ENCODE measurements at regions not wholly inside any gene's neighbourhood (a gene's known extent, or its start where the extent isn't known, plus 50 kb on each side); places are given as distances from the start of the nearest gene placed in this dataset.

DNA sequence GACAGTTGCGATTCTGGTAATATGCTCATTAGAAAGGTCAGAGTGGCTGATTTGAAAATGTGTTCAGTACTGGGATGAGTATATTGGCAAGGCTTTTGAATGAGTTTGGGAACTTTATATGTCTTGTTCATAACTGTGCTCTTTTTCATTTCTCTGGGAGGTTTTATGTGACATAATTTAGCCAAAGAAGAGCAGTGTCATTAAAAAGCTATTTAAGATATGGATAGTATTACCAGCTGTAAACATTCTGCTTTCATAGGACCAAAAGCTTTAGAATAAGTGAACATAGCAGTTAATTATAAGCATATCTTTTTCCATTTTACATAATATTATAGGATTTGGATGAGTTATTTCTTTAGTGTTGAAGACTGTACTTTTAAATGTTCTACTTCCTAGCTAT, 260.4 kb downstream of the TTC6 start:
- Histone ChIP-seq H3K36me3 (ENCODE audit: control insufficient read depth in 2 of 2, extremely low read depth in 1 of 2, insufficient read depth in 2 of 2, low read length in 2 of 2) (no peaks in the 10 kb centered on the region), H2AFZ (ENCODE audit: low read depth, low read length) (no peak overlapping the region), H3K27ac (ENCODE audit: insufficient read depth, low read depth, low read length) (no peak overlapping the region), H3K79me2 (ENCODE audit: control insufficient read depth, insufficient read depth, low read length) (no peaks in the 10 kb centered on the region), H4K20me1 (replicated peaks; ENCODE audit: control insufficient read depth, extremely low read depth, insufficient read depth, low read length) (no peaks in the 10 kb centered on the region), H3K4me2 (ENCODE audit: insufficient read depth, low read length) (no peak overlapping the region), H3K9me3 (replicated peaks; ENCODE audit: control insufficient read depth, insufficient read depth, low read length) (no peaks in the 10 kb centered on the region), H3K27me3 (ENCODE audit: control insufficient read depth in 2 of 2, insufficient read depth in 2 of 2, low read length in 2 of 2) (peaks cover 0 to 2% of the 10 kb centered on the region in 2 experiments), H3K4me3 (replicated peaks in 1 of 3; ENCODE audit: insufficient read depth in 1 of 3, low read depth in 1 of 3, low read length in 3 of 3) (no peak overlapping the region), H3K9ac (replicated peaks; ENCODE audit: extremely low read depth, insufficient read depth, low read length) (no peak overlapping the region), H3K9me1 (replicated peaks; ENCODE audit: control insufficient read depth, extremely low read depth, insufficient read depth, low read length) (no peaks in the 10 kb centered on the region), H3K4me1 (ENCODE audit: control insufficient read depth, extremely low read depth, insufficient read depth, low read length) (no peaks in the 10 kb centered on the region)
- DNase-seq (ENCODE audit: low read depth, low spot score) (no peak), FAIRE-seq (no peak)
- TF ChIP-seq MYC (IDR thresholded peaks at IDR 0.05; ENCODE audit: low read depth, low read length), result no peak
- TF ChIP-seq POLR2A (IDR thresholded peaks at IDR 0.05; ENCODE audit: low read depth, low read length), result no peak
- no peak for TF ChIP-seq FOS (IDR thresholded peaks at IDR 0.05; ENCODE audit: borderline replicate concordance, insufficient read depth, low read length)
- TF ChIP-seq CTCF (IDR thresholded peaks at IDR 0.05; ENCODE audit: extremely low read depth in 1 of 2, insufficient read depth in 1 of 2, low read depth in 1 of 2, low read length in 2 of 2), result no peak
- TF ChIP-seq GATA2 (IDR thresholded peaks at IDR 0.05; ENCODE audit: insufficient read depth, insufficient read length, low read depth, low read length), result no peak
- no peak for TF ChIP-seq JUN (IDR thresholded peaks at IDR 0.05; ENCODE audit: borderline replicate concordance, insufficient read depth, insufficient read length, low read depth)
- TF ChIP-seq, protein P1, sequence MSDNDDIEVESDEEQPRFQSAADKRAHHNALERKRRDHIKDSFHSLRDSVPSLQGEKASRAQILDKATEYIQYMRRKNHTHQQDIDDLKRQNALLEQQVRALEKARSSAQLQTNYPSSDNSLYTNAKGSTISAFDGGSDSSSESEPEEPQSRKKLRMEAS (IDR thresholded peaks at IDR 0.05; ENCODE audit: insufficient read depth, insufficient read length), result no peak
- no peak for TF ChIP-seq POLR2AphosphoS5 (IDR thresholded peaks at IDR 0.05; ENCODE audit: insufficient read depth, low read depth, low read length)
- TF ChIP-seq EZH2 (IDR thresholded peaks at IDR 0.05; ENCODE audit: borderline replicate concordance, low read depth, low read length, severe bottlenecking), result no peak
- POLR2A ChIA-PET, result no interaction called here
- intact Hi-C loops (cut with micrococcal nuclease) (no loop called here), dilution Hi-C loops (cut with MboI; ENCODE audit: extremely low pct_ligation_motif_present, low sequenced_read_pairs) (no loop called here)
- CTCF ChIA-PET, result no interaction called here
- BruUV-seq (replicated peaks), result no TSS peak
